Fibroblast of lung (primary cell): ENCODE measurements at regions not wholly inside any gene's neighbourhood (a gene's known extent, or its start where the extent isn't known, plus 50 kb on each side); places are given as distances from the start of the nearest gene placed in this dataset.

Experiments
- DNase-seq, 2 donors: peaks; one replicate each; pipeline versions ENCODE4 v3.0.0 to v3.0.0-alpha.2; 2010; ENCODE audit warnings: low read depth in 2 of 2
- H2AFZ ChIP-seq: 2 replicates; pipeline ENCODE4 v1.5.1; 2012; ENCODE audit warnings: low read length, control low read depth, inconsistent platforms
- H3K27ac ChIP-seq: 2 replicates; pipeline ENCODE4 v1.5.1; 2011; ENCODE audit warnings: low read length, control low read depth; ENCODE audit not compliant: insufficient read depth
- H3K27me3 ChIP-seq: 2 replicates; pipeline ENCODE4 v1.5.1; 2011; ENCODE audit warnings: mild to moderate bottlenecking, low read length; ENCODE audit not compliant: control insufficient read depth, insufficient read depth
- H3K36me3 ChIP-seq: 2 replicates; pipeline ENCODE4 v1.5.1; 2011; ENCODE audit warnings: low read length; ENCODE audit not compliant: control insufficient read depth, insufficient read depth
- H3K4me1 ChIP-seq: 2 replicates; pipeline ENCODE4 v1.5.1; 2011; ENCODE audit warnings: low read length; ENCODE audit not compliant: control insufficient read depth, insufficient read depth; ENCODE audit errors: extremely low read depth
- H3K4me2 ChIP-seq: 2 replicates; pipeline ENCODE4 v1.5.1; 2011; ENCODE audit warnings: low read length, control low read depth; ENCODE audit not compliant: insufficient read depth; ENCODE audit errors: extremely low read depth
- H3K4me3 ChIP-seq, 4 experiments: fragments of 200-600 bp in 1 of 4; sonication (generic) in 1 of 4; replicated peaks in 1 of 4; 2 replicates each; pipeline ENCODE4 v1.5.1; 2011 to 2016; ENCODE audit warnings: low read length in 4 of 4, low read depth in 3 of 4, mild to moderate bottlenecking in 3 of 4, control low read depth in 2 of 4, inconsistent platforms in 1 of 4, mixed read lengths in 1 of 4; ENCODE audit not compliant: insufficient read depth in 1 of 4; ENCODE audit errors: control extremely low read depth in 1 of 4
- H3K79me2 ChIP-seq: 2 replicates; pipeline ENCODE4 v1.5.1; 2012; ENCODE audit warnings: mild to moderate bottlenecking, low read length, inconsistent platforms; ENCODE audit not compliant: control insufficient read depth, insufficient read depth
- H3K9ac ChIP-seq: 2 replicates; pipeline ENCODE4 v1.5.1; 2011; ENCODE audit warnings: mild to moderate bottlenecking, low read length, control low read depth; ENCODE audit not compliant: insufficient read depth
- H3K9me3 ChIP-seq: 2 replicates; pipeline ENCODE4 v1.5.1; 2012; ENCODE audit warnings: low read depth, low read length; ENCODE audit not compliant: control insufficient read depth, insufficient read depth
- H4K20me1 ChIP-seq: 2 replicates; pipeline ENCODE4 v1.5.1; 2011; ENCODE audit warnings: low read length; ENCODE audit not compliant: control insufficient read depth, insufficient read depth; ENCODE audit errors: extremely low read depth
- EZH2 ChIP-seq: IDR thresholded peaks from 2 replicates; pipeline ENCODE4 v1.5.1; 2012; ENCODE audit warnings: low read length, control low read depth, mild to moderate bottlenecking; ENCODE audit errors: missing control alignments
- TF ChIP-seq, protein P1 (sequence below), 2 donors: IDR thresholded peaks in 1 of 2; conservative IDR thresholded peaks in 1 of 2; 1 replicate in 1 of 2; 2 replicates in 1 of 2; pipeline ENCODE4 v1.5.1; 2011 to 2012; ENCODE audit warnings: low read length in 2 of 2, control low read depth in 1 of 2, inconsistent platforms in 1 of 2, low read depth in 1 of 2, mild to moderate bottlenecking in 1 of 2

DNA sequence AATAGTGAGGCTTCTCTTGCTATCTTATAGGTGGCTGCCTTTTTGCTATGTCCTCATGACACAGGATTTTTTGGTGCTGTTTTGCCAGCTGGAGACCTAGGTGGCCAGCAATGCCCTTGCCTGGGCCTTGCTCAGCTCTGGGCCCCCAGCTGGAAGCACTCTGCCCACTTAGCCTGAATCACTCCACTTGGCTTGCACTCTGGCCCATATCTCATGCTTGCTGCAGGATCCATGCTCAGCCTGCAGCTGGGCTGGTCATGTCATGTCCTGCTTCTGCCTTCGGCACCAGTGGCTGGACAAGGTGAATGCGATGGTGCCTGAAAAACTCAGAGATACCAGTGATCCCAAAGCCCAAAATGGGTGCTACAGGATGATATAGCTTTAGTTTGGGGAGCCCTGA, 818.6 kb upstream of the FAT3 start:
- Histone ChIP-seq H3K36me3 (no peaks in the 10 kb centered on the region), H3K79me2 (no peaks in the 10 kb centered on the region), H3K4me1 (no peaks in the 10 kb centered on the region), H3K27me3 (no peaks in the 10 kb centered on the region), H2AFZ (no peak overlapping the region), H3K9ac (no peak overlapping the region), H3K4me2 (no peak overlapping the region), H4K20me1 (no peaks in the 10 kb centered on the region), H3K9me3 (no peaks in the 10 kb centered on the region), H3K27ac (no peak overlapping the region), H3K4me3 (no peak overlapping the region)
- DNase-seq = no peak
- TF ChIP-seq, protein P1, sequence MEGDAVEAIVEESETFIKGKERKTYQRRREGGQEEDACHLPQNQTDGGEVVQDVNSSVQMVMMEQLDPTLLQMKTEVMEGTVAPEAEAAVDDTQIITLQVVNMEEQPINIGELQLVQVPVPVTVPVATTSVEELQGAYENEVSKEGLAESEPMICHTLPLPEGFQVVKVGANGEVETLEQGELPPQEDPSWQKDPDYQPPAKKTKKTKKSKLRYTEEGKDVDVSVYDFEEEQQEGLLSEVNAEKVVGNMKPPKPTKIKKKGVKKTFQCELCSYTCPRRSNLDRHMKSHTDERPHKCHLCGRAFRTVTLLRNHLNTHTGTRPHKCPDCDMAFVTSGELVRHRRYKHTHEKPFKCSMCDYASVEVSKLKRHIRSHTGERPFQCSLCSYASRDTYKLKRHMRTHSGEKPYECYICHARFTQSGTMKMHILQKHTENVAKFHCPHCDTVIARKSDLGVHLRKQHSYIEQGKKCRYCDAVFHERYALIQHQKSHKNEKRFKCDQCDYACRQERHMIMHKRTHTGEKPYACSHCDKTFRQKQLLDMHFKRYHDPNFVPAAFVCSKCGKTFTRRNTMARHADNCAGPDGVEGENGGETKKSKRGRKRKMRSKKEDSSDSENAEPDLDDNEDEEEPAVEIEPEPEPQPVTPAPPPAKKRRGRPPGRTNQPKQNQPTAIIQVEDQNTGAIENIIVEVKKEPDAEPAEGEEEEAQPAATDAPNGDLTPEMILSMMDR (conservative IDR thresholded peaks at IDR 0.05 in 1 of 2, IDR thresholded peaks at IDR 0.05 in 1 of 2; ENCODE audit: low read depth in 1 of 2, low read length in 2 of 2) = no peak
- TF ChIP-seq EZH2 = no peak

DNA sequence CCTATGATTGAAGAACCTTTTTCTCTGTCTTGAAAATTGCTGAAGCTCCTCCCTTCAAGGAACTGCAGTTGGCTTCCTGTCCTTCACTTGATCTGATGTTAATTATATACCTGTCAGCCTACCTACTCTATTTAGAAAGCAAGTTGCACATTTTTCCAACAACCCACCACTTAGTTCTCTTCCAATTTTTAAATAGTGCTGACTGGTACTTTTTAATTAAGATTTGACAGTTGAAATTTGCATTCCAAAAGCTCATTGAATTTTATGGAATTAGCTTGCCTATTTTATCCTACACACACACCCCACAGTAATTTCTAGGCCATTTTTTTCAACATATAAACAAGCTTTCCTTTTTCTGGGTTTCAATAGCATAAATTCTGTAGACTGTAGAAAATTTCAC, 820.3 kb upstream of the FAT3 start:
- H3K4me2 ChIP-seq = no peak overlapping the region
- H3K36me3 ChIP-seq = no peaks in the 10 kb centered on the region
- no peaks in the 10 kb centered on the region for H4K20me1 ChIP-seq
- no peaks in the 10 kb centered on the region for H3K27me3 ChIP-seq
- no peak overlapping the region for H3K27ac ChIP-seq
- no peak overlapping the region for H3K9ac ChIP-seq
- TF ChIP-seq EZH2 = no peak
- TF ChIP-seq, protein P1 (conservative IDR thresholded peaks at IDR 0.05 in 1 of 2, IDR thresholded peaks at IDR 0.05 in 1 of 2; ENCODE audit: low read depth in 1 of 2, low read length in 2 of 2) = no peak
- H3K4me1 ChIP-seq = no peaks in the 10 kb centered on the region
- DNase-seq = no peak
- H3K4me3 ChIP-seq = no peak overlapping the region
- H3K79me2 ChIP-seq = no peaks in the 10 kb centered on the region
- H2AFZ ChIP-seq = no peak overlapping the region
- H3K9me3 ChIP-seq = no peaks in the 10 kb centered on the region

- Histone ChIP-seq H4K20me1 (no peaks in the 10 kb centered on the region), H2AFZ (no peak overlapping the region), H3K27ac (no peak overlapping the region), H3K4me1 (no peaks in the 10 kb centered on the region), H3K27me3 (no peaks in the 10 kb centered on the region), H3K4me3 (no peak overlapping the region), H3K4me2 (no peak overlapping the region), H3K79me2 (no peaks in the 10 kb centered on the region), H3K9ac (no peak overlapping the region), H3K9me3 (no peaks in the 10 kb centered on the region), H3K36me3 (no peaks in the 10 kb centered on the region)
- no peak for DNase-seq
- TF ChIP-seq, protein P1 (conservative IDR thresholded peaks at IDR 0.05 in 1 of 2, IDR thresholded peaks at IDR 0.05 in 1 of 2; ENCODE audit: low read depth in 1 of 2, low read length in 2 of 2) = no peak
- TF ChIP-seq EZH2 = no peak
Observed at GRCh38 chr11:91397134-91397468, 827.5 kb upstream of the FAT3 start.
